ENCODE measurements at regions not wholly inside any gene's neighbourhood (a gene's known extent, or its start where the extent isn't known, plus 50 kb on each side); places are given as distances from the start of the nearest gene placed in this dataset.

DNA sequence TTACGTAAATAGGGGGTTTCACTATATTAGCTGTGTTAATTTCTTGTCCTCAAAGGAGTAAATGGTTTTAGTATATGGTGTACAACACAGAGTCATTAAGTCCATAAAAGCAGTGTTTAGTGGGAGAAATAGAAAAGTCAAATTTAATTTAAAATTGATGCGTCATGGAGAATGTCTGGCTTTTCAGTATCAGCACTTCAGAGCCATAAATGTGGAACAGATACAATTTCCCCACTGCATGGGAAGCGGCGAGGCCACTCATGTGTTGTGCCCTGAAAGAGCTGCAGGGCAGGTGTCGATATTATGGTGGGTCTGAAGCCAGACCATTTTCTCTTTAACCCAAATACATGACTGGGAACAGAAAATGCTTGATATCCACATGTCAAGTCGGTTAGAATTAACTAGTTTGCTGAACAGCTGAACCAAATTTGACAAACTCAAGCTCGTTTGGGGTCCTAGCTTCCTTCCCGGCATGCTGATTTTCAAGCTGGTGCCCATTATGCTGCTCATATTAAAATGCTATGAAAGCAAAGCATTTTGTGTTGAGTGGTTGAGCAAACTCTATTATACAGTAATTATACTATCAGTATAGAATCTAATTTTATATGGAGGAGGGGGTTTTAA is 364.6 kb upstream of the TBL1XR1 start:
- TF ChIP-seq, protein P1, sequence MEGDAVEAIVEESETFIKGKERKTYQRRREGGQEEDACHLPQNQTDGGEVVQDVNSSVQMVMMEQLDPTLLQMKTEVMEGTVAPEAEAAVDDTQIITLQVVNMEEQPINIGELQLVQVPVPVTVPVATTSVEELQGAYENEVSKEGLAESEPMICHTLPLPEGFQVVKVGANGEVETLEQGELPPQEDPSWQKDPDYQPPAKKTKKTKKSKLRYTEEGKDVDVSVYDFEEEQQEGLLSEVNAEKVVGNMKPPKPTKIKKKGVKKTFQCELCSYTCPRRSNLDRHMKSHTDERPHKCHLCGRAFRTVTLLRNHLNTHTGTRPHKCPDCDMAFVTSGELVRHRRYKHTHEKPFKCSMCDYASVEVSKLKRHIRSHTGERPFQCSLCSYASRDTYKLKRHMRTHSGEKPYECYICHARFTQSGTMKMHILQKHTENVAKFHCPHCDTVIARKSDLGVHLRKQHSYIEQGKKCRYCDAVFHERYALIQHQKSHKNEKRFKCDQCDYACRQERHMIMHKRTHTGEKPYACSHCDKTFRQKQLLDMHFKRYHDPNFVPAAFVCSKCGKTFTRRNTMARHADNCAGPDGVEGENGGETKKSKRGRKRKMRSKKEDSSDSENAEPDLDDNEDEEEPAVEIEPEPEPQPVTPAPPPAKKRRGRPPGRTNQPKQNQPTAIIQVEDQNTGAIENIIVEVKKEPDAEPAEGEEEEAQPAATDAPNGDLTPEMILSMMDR (IDR thresholded peaks at IDR 0.05) = no peak
- no peak for TF ChIP-seq POLR2A (IDR thresholded peaks at IDR 0.05)

All from testis (tissue), 2 donors.